ENCODE measurements at regions not wholly inside any gene's neighbourhood (a gene's known extent, or its start where the extent isn't known, plus 50 kb on each side); places are given as distances from the start of the nearest gene placed in this dataset.

DNA sequence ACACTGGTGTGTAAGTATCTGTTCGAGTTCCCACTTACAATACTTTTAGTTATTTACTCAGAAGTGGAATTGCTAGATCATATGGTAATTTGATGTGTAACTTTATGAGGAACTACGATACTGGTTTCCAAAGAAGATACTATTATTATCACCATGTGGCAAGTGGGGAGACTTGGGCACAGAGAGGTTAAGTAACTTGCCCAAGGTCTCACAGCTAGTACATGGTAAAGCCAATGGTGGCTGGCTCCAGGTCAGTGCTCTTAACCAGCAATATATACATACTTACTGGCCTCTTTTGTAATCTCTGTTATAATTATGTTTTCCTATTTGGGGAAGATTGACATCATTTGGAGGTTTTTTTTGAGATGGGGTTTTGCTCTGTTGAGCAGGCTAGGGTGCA, 138.9 kb upstream of the HNRNPU start:
- TF ChIP-seq, protein P1, sequence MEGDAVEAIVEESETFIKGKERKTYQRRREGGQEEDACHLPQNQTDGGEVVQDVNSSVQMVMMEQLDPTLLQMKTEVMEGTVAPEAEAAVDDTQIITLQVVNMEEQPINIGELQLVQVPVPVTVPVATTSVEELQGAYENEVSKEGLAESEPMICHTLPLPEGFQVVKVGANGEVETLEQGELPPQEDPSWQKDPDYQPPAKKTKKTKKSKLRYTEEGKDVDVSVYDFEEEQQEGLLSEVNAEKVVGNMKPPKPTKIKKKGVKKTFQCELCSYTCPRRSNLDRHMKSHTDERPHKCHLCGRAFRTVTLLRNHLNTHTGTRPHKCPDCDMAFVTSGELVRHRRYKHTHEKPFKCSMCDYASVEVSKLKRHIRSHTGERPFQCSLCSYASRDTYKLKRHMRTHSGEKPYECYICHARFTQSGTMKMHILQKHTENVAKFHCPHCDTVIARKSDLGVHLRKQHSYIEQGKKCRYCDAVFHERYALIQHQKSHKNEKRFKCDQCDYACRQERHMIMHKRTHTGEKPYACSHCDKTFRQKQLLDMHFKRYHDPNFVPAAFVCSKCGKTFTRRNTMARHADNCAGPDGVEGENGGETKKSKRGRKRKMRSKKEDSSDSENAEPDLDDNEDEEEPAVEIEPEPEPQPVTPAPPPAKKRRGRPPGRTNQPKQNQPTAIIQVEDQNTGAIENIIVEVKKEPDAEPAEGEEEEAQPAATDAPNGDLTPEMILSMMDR (IDR thresholded peaks at IDR 0.05; ENCODE audit: poor library complexity) = no peak
- TF ChIP-seq EZH2 (IDR thresholded peaks at IDR 0.05; ENCODE audit: borderline replicate concordance) = no peak

All from hepatocyte (in vitro differentiated cells).